ACHN (cell line): ENCODE measurements at regions not wholly inside any gene's neighbourhood (a gene's known extent, or its start where the extent isn't known, plus 50 kb on each side); places are given as distances from the start of the nearest gene placed in this dataset.

Experiments
- DNase-seq: peaks from one replicate; pipeline ENCODE4 v3.0.0-alpha.2; 2015
- in situ Hi-C: cut with HindIII; loops from 2 replicates; pipeline ENCODE4 v1.10.0; 2017; ENCODE audit warnings: low sequenced_read_pairs, low pct_ligation_motif_present, low pct_unique_long_range_greater_than_20kb

GRCh38 chr7:25758559-25758958 lies 393.4 kb upstream of the NFE2L3 start:
- in situ Hi-C loops: no loop called here
- no peak for DNase-seq

DNA sequence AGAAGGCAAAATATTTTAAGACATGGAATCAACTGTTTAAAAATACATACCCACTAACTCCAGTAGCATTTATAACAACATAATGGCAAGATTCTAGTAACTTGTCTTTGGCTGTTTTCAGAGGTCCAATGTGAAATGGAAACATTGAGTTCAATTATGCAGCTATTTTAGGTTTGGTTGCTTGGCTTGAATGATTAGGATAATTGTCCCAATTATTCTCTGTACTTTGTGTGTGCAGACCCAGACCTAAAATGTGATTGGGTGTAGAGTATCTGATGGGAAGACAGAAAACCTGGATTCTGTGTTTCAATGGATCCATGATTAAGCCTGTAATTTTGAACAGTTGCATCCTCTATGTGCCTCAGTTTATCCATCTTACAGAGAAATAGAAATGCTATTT lies 392.7 kb upstream of the NFE2L3 start:
- no peak for DNase-seq
- in situ Hi-C loops: no loop called here

- no peak for DNase-seq
- in situ Hi-C loops: no loop called here
Observed at GRCh38 chr7:25759748-25760147, 392.2 kb upstream of the NFE2L3 start.

- in situ Hi-C loops: no loop called here
Observed at GRCh38 chr7:25762511-25763462, 389.2 kb upstream of the NFE2L3 start.

GRCh38 chr7:25763463-25763860 lies 388.5 kb upstream of the NFE2L3 start:
- in situ Hi-C loops: no loop called here
- no peak for DNase-seq

More at GRCh38 chr7:25762511-25763462, 389.2 kb upstream of the NFE2L3 start:
- no peak for DNase-seq

DNA sequence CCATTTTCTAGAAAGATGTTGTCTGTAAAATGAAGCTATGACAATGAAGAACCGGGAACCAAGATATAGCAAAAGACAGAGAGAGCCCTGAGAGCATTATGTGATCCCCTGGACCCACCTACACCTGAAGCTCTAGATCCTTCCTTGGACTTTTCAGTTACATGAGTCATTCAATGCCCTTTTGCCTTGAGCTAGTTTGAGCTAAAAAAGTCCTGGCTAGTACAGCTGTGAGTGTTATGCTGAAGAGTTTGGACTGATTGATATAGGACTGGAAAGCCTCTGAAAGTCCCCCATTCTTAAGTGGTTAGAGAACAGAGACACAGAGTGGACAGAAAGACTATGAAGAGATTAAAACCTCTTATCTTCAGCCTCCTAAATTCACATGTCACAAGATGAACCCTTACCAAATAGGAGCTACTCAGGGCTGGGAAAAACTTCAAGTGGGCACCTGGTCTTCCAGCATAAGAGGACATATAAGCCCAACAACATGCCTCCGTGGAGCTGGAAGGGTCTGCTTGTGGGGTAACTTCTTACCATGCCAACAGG lies 386.8 kb upstream of the NFE2L3 start:
- DNase-seq: no peak
- in situ Hi-C loops: no loop called here

GRCh38 chr7:25770235-25770634 lies 381.8 kb upstream of the NFE2L3 start:
- DNase-seq: no peak
- in situ Hi-C loops: no loop called here

GRCh38 chr7:25770670-25771069 lies 381.3 kb upstream of the NFE2L3 start:
- no peak for DNase-seq
- in situ Hi-C loops: no loop called here

DNA sequence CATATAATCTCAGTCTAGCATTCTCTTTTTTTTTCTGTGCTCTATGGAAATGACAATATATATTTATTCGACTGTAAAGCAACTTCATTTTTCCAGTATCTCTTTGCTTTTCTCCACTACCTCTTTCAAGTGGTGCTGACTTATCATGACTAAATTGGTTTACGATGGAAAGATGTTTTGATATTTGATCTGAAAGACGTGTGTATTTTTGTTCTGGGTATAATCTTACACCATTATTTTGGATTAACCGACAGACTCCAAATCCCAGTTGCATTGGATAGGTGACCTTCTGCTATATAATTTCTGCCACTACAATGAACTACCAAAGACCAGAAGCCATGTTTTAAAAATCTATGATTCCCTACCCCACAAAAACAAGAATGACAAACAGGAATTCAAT lies 380.5 kb upstream of the NFE2L3 start:
- no peak for DNase-seq
- in situ Hi-C loops: no loop called here

- DNase-seq: no peak
- in situ Hi-C loops: no loop called here
Observed at GRCh38 chr7:25772802-25773201, 379.2 kb upstream of the NFE2L3 start.

DNA sequence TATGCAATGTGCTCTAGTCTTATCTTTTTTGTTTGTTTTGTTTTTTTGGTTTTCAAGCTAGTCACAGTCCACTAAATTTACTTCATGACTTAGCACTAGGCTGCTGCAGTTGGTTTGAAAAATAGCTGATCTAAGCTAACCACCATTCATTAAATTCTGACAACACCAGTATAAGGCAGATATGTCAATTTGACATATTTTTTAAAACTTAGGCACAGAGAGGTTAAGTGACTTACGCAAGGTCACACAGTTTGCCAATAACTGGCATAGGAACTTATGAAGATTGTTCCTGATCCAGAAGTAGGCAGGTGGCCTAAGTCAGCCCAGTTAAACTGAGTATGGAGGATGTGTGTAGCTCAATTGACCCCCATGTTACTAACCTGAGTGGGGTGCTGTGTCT lies 377.3 kb upstream of the NFE2L3 start:
- no peak for DNase-seq
- in situ Hi-C loops: no loop called here

DNA sequence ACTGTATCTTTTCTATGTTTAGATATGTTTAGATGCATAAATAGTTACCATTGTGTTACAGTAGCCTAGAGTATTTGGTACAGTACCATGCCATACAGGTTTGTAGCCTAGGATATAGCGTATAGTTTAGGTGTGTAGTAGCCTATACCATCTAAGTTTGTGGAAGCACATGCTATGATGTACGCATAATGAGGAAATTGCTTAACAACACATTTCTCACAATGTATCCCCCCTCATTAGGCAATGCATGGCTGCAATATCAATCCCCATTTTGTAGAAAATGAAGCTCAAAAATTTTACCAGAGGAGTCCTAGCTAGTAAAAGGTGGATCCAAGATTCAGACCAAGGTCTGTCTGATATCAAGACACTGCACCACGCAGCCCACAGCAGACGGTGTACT lies 376.4 kb upstream of the NFE2L3 start:
- no peak for DNase-seq
- in situ Hi-C loops: no loop called here

DNA sequence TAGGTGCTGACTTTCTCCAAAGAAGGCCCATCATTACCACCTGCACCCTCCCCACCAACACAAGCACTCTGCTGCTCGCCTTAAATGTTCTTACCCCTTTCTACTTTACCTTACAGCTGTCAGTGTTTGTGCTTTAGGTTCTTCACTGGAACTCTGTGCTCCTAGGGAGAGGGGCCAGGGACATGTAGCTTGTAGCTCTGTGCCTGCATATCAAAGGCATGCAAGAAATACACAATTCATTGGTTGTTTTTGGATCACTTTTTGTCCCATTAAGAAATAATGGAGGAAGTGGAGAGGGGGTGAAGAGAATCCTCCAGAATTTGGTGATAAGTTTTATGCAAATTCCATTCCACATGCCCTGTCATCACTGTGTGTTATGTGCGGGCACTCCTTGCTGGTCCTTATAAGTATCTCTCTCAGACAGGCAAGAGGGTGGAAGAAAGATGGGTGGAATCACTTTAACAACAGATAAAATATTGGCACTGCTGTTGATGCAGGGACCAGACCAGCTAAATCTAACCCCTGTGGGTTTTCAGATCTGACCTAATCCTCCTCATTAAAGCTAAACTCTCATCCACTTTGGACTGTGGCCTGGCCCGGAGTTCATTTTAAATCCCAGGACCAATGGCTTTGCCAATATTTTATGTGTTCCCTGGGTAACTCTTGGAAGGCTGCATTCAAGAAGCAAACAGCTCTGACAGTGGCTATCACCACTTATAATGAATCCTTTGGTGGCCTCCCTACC lies 375.8 kb upstream of the NFE2L3 start:
- DNase-seq: no peak
- in situ Hi-C loops: no loop called here

DNA sequence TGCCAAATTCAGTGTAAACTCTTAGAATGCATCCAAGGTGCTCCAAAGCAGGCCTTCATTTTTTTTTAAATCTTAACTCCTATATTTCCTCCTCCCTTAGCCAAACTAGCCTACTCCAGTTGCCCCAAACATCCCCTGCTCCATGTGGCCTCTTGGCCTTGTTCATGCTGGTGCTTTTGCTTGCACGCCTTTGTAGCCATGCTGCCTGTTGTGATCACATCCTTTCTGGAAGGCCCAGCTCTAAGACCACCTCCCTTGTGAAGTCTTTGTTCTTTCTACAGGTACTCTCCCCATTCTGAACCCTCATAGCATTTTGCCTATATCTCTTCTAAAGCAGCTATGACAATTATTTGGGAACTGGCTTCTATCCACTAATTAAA lies 375.3 kb upstream of the NFE2L3 start:
- in situ Hi-C loops: no loop called here
- DNase-seq: no peak

- no peak for DNase-seq
- in situ Hi-C loops: no loop called here
Observed at GRCh38 chr7:25777969-25778708, 373.9 kb upstream of the NFE2L3 start.

GRCh38 chr7:25779002-25779546 lies 372.9 kb upstream of the NFE2L3 start:
- in situ Hi-C loops: no loop called here
- DNase-seq: no peak

GRCh38 chr7:25780904-25781303 lies 371.1 kb upstream of the NFE2L3 start:
- DNase-seq: no peak
- in situ Hi-C loops: no loop called here

GRCh38 chr7:25781704-25782103 lies 370.3 kb upstream of the NFE2L3 start:
- no peak for DNase-seq
- in situ Hi-C loops: no loop called here

GRCh38 chr7:25786936-25787335 lies 365.1 kb upstream of the NFE2L3 start:
- no peak for DNase-seq
- in situ Hi-C loops: no loop called here
